Left kidney (tissue), 1 donor: ENCODE measurements at regions not wholly inside any gene's neighbourhood (a gene's known extent, or its start where the extent isn't known, plus 50 kb on each side); places are given as distances from the start of the nearest gene placed in this dataset.
A peak's percentile ranks its signal among the peaks of the same experiment; 100 is the strongest.

Experiments
- DNase-seq: peaks from one replicate; pipeline ENCODE4 v3.0.0-alpha.2; 2013

- no peak for DNase-seq
Measured at GRCh38 chr6:25066593-25066992, 130.8 kb upstream of the RIPOR2 start.

DNA sequence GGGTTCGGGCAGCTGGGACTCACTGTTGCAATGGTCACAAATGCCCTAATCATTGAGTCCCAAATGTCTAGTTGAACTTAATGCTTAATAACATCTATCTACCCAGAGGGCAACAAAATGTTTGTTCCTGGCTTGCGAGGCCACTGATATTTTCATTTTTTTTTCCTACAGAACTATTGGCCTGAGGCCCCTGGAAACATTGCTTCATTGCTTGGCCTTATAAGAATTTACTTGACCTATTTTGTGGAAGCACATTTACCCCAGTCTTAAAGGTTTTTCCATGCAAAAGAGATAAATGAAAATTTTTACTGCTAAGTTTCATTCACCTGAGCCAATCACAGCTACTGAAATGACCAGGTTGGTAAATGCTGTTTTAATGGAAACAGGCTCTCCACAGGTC lies 133.1 kb upstream of the RIPOR2 start:
- DNase-seq, result no peak

DNA sequence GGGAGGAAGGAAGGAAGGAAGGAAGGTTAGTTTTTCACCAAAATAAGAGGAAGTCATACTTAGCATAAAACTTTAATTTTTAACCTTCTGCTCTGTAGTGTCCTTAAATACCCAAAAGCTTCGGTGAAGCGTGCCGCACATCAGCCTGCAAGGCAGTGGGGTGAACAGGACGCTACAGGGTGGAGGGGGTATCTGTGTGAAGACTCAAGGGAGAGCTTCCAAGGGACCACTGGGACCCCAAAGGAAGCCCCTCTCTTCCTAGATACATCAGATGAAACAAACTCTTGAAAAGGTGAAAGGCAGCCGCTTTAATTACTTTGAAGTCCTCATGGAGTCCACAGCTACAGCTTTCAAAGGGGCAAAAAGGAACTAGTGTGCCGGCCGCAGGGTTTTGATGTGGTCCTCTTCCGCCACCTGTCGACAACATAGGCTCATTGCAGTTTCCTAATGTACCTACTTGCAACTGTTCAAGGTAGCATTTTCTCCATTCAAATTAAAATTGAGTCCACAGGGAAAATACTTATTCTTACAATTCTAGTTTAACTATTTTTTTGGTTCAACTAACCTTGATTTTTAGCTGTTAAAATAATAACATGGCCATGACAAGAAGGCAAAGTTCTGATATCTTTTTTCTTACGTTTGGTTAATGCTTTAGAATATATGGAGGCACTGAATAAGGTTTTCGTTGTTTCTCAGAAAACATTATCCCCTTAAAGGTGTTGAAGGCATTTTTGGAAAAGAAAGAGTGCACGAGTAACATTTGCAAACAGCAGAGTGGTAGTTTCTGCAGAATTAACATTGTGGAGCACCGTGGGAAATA lies 135.0 kb upstream of the RIPOR2 start:
- peak; percentile 81 for DNase-seq

GRCh38 chr6:25078141-25078540 lies 142.4 kb upstream of the RIPOR2 start:
- DNase-seq, result no peak

GRCh38 chr6:25083784-25084507 lies 148.2 kb upstream of the RIPOR2 start:
- no peak for DNase-seq

GRCh38 chr6:25084508-25084833 lies 148.7 kb upstream of the RIPOR2 start:
- no peak for DNase-seq

DNA sequence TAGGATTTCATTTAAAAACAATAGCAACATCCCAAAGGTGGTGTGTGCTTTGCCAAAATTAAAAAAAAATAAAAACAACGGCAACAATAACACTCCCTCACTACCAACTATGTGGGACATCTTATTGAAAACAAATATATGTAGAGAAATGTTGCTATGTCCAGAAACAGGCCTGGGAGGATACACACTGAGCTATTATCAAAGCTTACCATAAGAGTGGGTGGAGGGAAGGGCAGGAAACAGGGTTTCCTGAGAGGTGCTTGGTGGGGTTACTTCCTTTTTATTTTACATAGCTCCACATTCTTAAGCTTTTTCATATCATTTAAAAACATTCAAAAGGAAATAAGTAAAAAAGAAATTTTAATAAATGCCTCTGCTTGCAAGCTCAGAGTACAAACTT lies 150.0 kb upstream of the RIPOR2 start:
- DNase-seq, result no peak

GRCh38 chr6:25086500-25087091 lies 150.8 kb upstream of the RIPOR2 start:
- no peak for DNase-seq

GRCh38 chr6:25088513-25088912 lies 152.8 kb upstream of the RIPOR2 start:
- no peak for DNase-seq

GRCh38 chr6:25089442-25089841 lies 153.7 kb upstream of the RIPOR2 start:
- DNase-seq, result no peak

DNA sequence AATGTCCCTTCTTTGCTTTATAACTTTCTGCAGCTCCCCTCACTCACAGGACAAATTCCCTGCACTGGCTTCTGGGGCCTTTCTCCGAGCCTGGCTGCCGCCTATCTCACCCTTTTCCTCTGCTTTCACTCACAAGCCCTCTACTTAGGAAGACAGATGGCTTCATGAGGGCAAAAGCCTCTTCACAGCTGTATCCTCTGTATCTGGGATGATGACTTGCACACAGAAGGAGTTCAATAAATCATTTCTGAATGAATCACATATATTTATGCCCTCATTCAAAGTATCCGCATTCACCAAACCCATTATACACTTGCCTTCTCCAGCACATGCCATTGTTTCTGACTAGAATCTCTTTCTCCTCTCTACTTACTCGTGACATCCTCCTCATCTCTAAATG lies 159.0 kb upstream of the RIPOR2 start:
- DNase-seq, result no peak

GRCh38 chr6:25100288-25100687 lies 164.5 kb upstream of the RIPOR2 start:
- no peak for DNase-seq

DNA sequence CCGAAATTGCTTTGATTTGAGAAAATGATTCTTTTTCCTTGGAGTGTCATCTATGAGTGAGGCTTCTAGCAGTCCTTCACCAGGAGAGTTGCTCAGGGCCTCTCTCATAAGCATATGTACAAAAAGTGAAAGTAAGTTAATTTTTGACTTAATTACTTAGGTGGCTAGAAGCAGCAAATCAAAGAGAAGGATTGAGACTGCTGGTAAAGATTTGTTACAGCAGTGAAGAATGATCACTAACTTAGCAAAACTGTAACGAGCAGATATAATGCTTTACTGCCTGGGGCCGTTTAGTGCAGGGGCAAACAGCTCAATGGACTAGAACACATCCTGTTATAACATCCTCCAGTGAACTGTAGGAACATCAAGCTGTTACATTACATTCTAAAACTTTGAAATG lies 167.8 kb upstream of the RIPOR2 start:
- no peak for DNase-seq

DNA sequence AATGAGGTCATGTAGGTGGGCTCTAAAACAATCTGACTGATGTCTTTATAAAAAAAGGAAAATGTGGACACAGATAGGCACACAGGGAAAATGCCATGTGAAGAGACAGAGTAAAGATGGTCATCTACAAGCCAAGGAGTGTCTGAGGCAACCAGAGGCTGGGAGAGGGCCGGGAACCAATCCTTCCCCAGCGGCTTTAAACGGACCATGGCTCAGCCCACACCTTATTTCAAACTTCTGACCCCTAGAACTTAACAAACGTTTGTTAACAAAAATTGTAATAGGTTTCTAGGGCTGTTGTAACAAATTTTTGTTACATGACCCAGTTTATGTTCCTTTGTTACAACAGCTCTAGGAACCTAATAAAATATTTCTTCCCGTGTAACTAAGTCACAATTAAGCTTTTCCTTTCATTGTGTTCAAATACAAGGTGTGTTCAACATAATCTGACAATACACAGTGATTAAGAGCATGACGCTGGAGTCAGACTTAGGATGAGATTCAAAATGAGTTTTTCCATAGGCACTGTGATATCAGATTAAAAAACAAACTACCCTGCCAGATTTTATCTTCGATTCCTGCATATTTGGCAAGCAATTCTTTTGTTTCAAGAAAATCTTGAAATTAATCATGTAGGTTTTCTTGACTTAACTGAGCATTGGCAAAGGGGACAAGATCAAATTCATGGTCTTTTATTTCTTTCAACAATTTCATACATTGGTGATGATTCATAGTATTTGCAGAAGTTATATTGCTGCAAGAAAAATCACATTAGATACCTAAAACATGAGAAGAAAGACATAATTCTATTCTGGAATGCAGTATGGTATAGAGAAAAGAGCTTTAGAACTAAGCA lies 169.5 kb upstream of the RIPOR2 start:
- DNase-seq, result no peak

- no peak for DNase-seq
Measured at GRCh38 chr6:25107218-25107617, 171.5 kb upstream of the RIPOR2 start.

DNA sequence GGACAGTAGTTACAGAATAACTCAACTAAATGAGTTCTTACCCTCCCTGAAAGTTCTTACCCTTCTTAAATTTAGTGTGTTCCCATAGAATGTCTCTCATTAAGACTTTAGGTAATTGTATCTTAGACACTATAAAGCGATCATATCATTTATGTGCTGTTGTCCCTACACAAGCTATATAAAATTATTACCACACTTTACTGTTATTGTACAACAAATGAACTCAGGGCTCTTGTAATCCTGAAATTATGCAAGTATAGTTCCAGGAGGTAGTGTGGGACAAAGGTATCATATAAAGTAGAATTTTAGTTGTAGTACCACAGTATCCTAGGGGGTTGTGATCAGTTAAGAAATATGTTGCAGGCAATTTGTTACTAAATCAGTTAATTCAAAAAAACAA lies 167.4 kb upstream of the CARMIL1 start:
- DNase-seq, result no peak

GRCh38 chr6:25112322-25112773 lies 166.8 kb upstream of the CARMIL1 start:
- no peak for DNase-seq

- DNase-seq, result no peak
Measured at GRCh38 chr6:25113436-25113835, 165.7 kb upstream of the CARMIL1 start.

DNA sequence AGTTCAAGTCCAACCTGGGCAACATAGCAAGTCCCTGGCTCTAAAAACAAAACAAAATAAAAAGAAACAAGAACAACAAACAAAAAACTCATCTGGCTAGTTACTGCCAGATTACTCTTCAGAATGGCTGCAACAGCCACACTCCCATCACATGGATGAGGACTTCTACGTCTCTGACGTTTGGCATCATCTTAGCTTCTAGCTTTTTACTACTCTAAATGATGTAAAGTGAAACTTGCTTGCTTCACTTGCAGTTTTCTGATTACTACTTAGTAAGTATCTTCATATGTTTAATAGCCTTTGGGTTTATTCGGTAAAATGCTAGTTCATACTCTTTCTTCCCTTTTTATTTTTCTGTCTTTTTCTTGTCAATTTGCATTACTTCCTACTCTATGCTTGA lies 161.1 kb upstream of the CARMIL1 start:
- no peak for DNase-seq

DNA sequence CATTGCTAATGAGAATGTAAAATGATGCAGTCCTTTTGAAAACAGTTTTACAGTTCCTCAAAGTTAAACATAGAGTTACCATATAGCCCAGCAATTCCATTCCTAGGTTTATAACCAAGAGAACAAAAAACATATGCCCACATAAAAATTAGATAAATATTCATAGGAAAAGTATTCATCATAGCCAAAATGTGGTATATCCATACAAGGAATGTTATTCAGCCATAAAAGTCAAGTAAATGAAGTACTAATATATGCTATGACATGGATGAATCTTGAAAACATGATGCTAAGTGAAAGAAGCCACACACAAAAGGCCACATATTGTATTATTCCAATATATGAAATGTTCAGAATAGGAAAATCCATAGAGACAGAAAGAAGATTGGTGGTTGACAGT lies 158.0 kb upstream of the CARMIL1 start:
- DNase-seq, result no peak

DNA sequence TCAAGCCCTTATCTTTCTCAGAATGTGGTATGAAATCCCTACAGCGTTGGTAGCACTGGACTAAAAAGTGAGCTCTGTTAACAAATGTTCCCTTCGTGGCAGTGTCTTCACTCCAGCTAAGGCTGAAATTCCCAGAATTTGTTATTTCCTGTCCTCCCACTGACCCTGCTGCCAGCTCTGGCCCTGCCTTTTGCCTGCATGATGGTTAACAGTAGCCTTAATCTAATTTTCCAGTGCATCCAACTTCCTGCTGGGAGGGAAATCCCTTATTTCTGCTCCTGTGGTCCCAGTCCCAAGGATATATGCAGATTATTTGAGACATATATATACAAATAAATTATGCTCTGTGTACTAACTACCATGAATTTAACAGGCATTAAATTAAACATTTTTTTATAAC lies 157.2 kb upstream of the CARMIL1 start:
- no peak for DNase-seq

GRCh38 chr6:25122622-25123237 lies 156.4 kb upstream of the CARMIL1 start:
- no peak for DNase-seq
